Loucy (cell line): ENCODE measurements at regions not wholly inside any gene's neighbourhood (a gene's known extent, or its start where the extent isn't known, plus 50 kb on each side); places are given as distances from the start of the nearest gene placed in this dataset.
"Not testable (repeated sequence)": the region's sequence is repeated elsewhere in the genome, so short reads cannot be mapped to it uniquely, and the experiment has no call there.

ENCODE experiments used
- H2AFZ ChIP-seq: fragments of 200-600 bp; sonication (generic); 2 replicates; pipeline ENCODE4 v1.6.0; 2016; ENCODE audit warnings: antibody characterized with exemption, mild to moderate bottlenecking, low read length, moderate library complexity
- H3F3A ChIP-seq: fragments of 200-600 bp; 2 replicates; pipeline ENCODE4 v1.6.0; 2016; ENCODE audit warnings: antibody characterized with exemption, low read depth, mild to moderate bottlenecking
- H3K27me3 ChIP-seq: fragments of 200-600 bp; sonication (generic); 2 replicates; pipeline ENCODE4 v1.6.1; 2014; ENCODE audit warnings: low read length, mild to moderate bottlenecking; ENCODE audit not compliant: insufficient read depth, poor library complexity, severe bottlenecking
- H3K36me3 ChIP-seq: fragments of 200-600 bp; sonication (generic); 2 replicates; pipeline ENCODE4 v1.6.1; 2016; ENCODE audit warnings: low read length; ENCODE audit not compliant: insufficient read depth
- H3K4me1 ChIP-seq: fragments of 200-600 bp; sonication (generic); 2 replicates; pipeline ENCODE4 v1.5.1; 2014; ENCODE audit warnings: low read length, mild to moderate bottlenecking; ENCODE audit not compliant: insufficient read depth, poor library complexity, severe bottlenecking
- H3K4me2 ChIP-seq: fragments of 200-600 bp; sonication (generic); 2 replicates; pipeline ENCODE4 v1.6.0; 2014; ENCODE audit warnings: antibody characterized with exemption, low read length, low read depth, mild to moderate bottlenecking; ENCODE audit not compliant: poor library complexity, severe bottlenecking
- H3K4me3 ChIP-seq: fragments of 200-600 bp; sonication (generic); 2 replicates; pipeline ENCODE4 v1.5.1; 2014; ENCODE audit warnings: low read length, mild to moderate bottlenecking, mixed read lengths; ENCODE audit not compliant: poor library complexity, severe bottlenecking
- H3K79me2 ChIP-seq: fragments of 200-600 bp; sonication (generic); 2 replicates; pipeline ENCODE4 v1.6.1; 2014; ENCODE audit warnings: low read length; ENCODE audit not compliant: insufficient read depth
- H3K9ac ChIP-seq: fragments of 200-600 bp; sonication (generic); 2 replicates; pipeline ENCODE4 v1.6.0; 2014; ENCODE audit warnings: mild to moderate bottlenecking, low read depth, low read length, moderate library complexity; ENCODE audit not compliant: poor library complexity, severe bottlenecking
- H3K9me2 ChIP-seq: fragments of 200-600 bp; sonication (generic); replicated peaks from 2 replicates; pipeline ENCODE4 v1.6.1; 2016; ENCODE audit warnings: low read depth, low read length, mixed read lengths
- H3K9me3 ChIP-seq: fragments of 200-600 bp; sonication (generic); 2 replicates; pipeline ENCODE4 v1.6.1; 2014; ENCODE audit warnings: mild to moderate bottlenecking, antibody characterized with exemption, low read length, low read depth; ENCODE audit not compliant: insufficient read depth
- H4K20me1 ChIP-seq: fragments of 200-600 bp; sonication (generic); 2 replicates; pipeline ENCODE4 v1.6.0; 2014; ENCODE audit warnings: antibody characterized with exemption, low read length, mild to moderate bottlenecking; ENCODE audit not compliant: insufficient read depth, poor library complexity, severe bottlenecking

- H3K36me3 ChIP-seq, H4K20me1 ChIP-seq, H3K4me1 ChIP-seq, H3K9me3 ChIP-seq, H3F3A ChIP-seq, H3K27me3 ChIP-seq, H3K4me3 ChIP-seq, H3K79me2 ChIP-seq, H3K9me2 ChIP-seq, H2AFZ ChIP-seq, H3K9ac ChIP-seq, H3K4me2 ChIP-seq: not testable (repeated sequence)
Observed at GRCh38 chr6:57983603-57984002, 666.2 kb downstream of the PRIM2 start.

GRCh38 chr6:57984575-57984974 lies 667.1 kb downstream of the PRIM2 start:
- H3K27me3 ChIP-seq, H3K79me2 ChIP-seq, H3K9ac ChIP-seq, H3K9me2 ChIP-seq, H3F3A ChIP-seq, H4K20me1 ChIP-seq, H3K36me3 ChIP-seq, H2AFZ ChIP-seq, H3K4me2 ChIP-seq, H3K9me3 ChIP-seq, H3K4me3 ChIP-seq, H3K4me1 ChIP-seq: not testable (repeated sequence)

- H2AFZ ChIP-seq, H3K36me3 ChIP-seq, H3F3A ChIP-seq, H3K79me2 ChIP-seq, H3K27me3 ChIP-seq, H3K9me2 ChIP-seq, H3K4me3 ChIP-seq, H3K4me2 ChIP-seq, H3K9me3 ChIP-seq, H3K4me1 ChIP-seq, H3K9ac ChIP-seq, H4K20me1 ChIP-seq: not testable (repeated sequence)
Observed at GRCh38 chr6:57985734-57986133, 668.3 kb downstream of the PRIM2 start.

GRCh38 chr6:57986584-57986983 lies 669.2 kb downstream of the PRIM2 start:
- not testable (repeated sequence) for H3K36me3 ChIP-seq, H3K79me2 ChIP-seq, H3K4me2 ChIP-seq, H3K4me3 ChIP-seq, H3K4me1 ChIP-seq, H3K9me3 ChIP-seq, H4K20me1 ChIP-seq, H3K27me3 ChIP-seq, H3K9ac ChIP-seq, H3F3A ChIP-seq, H3K9me2 ChIP-seq, H2AFZ ChIP-seq

GRCh38 chr6:57989520-57990080 lies 672.2 kb downstream of the PRIM2 start:
- not testable (repeated sequence) for H3F3A ChIP-seq, H3K4me3 ChIP-seq, H3K79me2 ChIP-seq, H3K36me3 ChIP-seq, H3K9me2 ChIP-seq, H4K20me1 ChIP-seq, H3K4me2 ChIP-seq, H3K27me3 ChIP-seq, H3K4me1 ChIP-seq, H3K9ac ChIP-seq, H2AFZ ChIP-seq, H3K9me3 ChIP-seq

GRCh38 chr6:57998858-57999619 lies 681.6 kb downstream of the PRIM2 start:
- H3F3A ChIP-seq, H3K27me3 ChIP-seq: not testable (repeated sequence)

GRCh38 chr6:58000233-58000632 lies 682.8 kb downstream of the PRIM2 start:
- not testable (repeated sequence) for H3K4me3 ChIP-seq, H4K20me1 ChIP-seq, H3K27me3 ChIP-seq, H3K79me2 ChIP-seq, H3K4me1 ChIP-seq, H2AFZ ChIP-seq, H3K9ac ChIP-seq, H3K9me3 ChIP-seq, H3F3A ChIP-seq, H3K9me2 ChIP-seq, H3K4me2 ChIP-seq, H3K36me3 ChIP-seq

More at GRCh38 chr6:57998858-57999619, 681.6 kb downstream of the PRIM2 start:
- H3K79me2 ChIP-seq, H2AFZ ChIP-seq, H3K4me2 ChIP-seq, H3K9me3 ChIP-seq, H4K20me1 ChIP-seq, H3K36me3 ChIP-seq, H3K9ac ChIP-seq, H3K9me2 ChIP-seq, H3K4me3 ChIP-seq, H3K4me1 ChIP-seq: not testable (repeated sequence)
